ENCODE measurements at regions not wholly inside any gene's neighbourhood (a gene's known extent, or its start where the extent isn't known, plus 50 kb on each side); places are given as distances from the start of the nearest gene placed in this dataset.

DNA sequence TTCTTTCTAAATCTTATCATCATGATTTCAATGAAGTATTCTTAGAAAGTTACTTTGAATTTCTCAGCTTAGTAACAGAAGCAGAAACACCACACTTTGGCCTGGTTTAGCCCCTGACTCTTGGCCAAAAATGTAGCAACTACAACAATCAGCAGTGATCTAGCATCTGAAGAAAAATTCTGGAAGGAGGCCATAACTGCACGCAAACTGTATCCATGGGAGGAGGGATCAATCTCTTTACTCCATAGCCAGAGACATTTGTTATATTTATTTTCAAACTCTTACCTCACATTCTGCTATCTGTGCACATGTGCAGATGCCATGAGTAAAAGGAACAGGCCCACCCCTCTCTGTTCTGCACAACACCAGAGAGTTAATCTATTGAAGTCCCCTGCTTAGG, 251.0 kb upstream of the P2RY1 start:
- Histone ChIP-seq H3K36me3 (ENCODE audit: low read depth, missing control alignments) (no peaks in the 10 kb centered on the region), H3K27ac (peak overlapping the region in 1 of 2 donors; percentile 50), H3K4me1 (peaks cover 10% of the 10 kb centered on the region), H3K4me3 (no peak overlapping the region), H3K27me3 (no peaks in the 10 kb centered on the region), H3K9me3 (no peaks in the 10 kb centered on the region)
- peak; percentile 80 for DNase-seq
- intact Hi-C loops (cut with DNase I; ENCODE audit: low total_unique reads) = no loop called here
- WGBS, 2 donors = 20 to 38% methylated on average over 1 of the region's 1 CpG
- TF ChIP-seq, protein P1, sequence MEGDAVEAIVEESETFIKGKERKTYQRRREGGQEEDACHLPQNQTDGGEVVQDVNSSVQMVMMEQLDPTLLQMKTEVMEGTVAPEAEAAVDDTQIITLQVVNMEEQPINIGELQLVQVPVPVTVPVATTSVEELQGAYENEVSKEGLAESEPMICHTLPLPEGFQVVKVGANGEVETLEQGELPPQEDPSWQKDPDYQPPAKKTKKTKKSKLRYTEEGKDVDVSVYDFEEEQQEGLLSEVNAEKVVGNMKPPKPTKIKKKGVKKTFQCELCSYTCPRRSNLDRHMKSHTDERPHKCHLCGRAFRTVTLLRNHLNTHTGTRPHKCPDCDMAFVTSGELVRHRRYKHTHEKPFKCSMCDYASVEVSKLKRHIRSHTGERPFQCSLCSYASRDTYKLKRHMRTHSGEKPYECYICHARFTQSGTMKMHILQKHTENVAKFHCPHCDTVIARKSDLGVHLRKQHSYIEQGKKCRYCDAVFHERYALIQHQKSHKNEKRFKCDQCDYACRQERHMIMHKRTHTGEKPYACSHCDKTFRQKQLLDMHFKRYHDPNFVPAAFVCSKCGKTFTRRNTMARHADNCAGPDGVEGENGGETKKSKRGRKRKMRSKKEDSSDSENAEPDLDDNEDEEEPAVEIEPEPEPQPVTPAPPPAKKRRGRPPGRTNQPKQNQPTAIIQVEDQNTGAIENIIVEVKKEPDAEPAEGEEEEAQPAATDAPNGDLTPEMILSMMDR (IDR thresholded peaks at IDR 0.05) = no peak
- TF ChIP-seq POLR2A (IDR thresholded peaks at IDR 0.05) = no peak

DNA sequence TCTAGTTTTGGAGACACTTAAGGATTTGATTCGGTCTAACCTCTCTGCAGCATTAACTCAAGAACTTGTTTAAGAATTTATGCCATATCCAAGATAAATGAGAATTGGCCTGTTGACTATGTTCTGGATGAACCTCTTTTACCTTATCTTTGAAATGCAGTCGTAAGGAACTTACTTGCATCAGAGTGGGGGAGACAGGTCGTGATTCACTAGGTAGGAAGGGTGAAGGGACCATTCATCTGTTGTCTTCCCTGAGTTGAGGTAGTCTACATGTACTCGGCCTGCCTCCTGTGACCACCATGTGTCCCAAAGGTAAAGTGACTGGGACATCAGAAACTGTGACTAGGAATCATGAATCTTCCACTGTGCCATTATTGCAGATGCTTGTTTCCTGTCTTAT, 248.0 kb upstream of the P2RY1 start:
- intact Hi-C loops (cut with DNase I; ENCODE audit: low total_unique reads) = no loop called here
- TF ChIP-seq POLR2A (IDR thresholded peaks at IDR 0.05) = no peak
- TF ChIP-seq, protein P1 (IDR thresholded peaks at IDR 0.05) = no peak
- 86 to 89% methylated on average over 4 of the region's 4 CpGs for WGBS, 2 donors
- H3K27ac ChIP-seq = no peak overlapping the region
- H3K27me3 ChIP-seq = no peaks in the 10 kb centered on the region
- H3K9me3 ChIP-seq = no peaks in the 10 kb centered on the region
- no peak overlapping the region for H3K4me3 ChIP-seq
- DNase-seq = no peak
- H3K4me1 ChIP-seq = peaks cover 10% of the 10 kb centered on the region
- no peaks in the 10 kb centered on the region for H3K36me3 ChIP-seq (ENCODE audit: low read depth, missing control alignments)

DNA sequence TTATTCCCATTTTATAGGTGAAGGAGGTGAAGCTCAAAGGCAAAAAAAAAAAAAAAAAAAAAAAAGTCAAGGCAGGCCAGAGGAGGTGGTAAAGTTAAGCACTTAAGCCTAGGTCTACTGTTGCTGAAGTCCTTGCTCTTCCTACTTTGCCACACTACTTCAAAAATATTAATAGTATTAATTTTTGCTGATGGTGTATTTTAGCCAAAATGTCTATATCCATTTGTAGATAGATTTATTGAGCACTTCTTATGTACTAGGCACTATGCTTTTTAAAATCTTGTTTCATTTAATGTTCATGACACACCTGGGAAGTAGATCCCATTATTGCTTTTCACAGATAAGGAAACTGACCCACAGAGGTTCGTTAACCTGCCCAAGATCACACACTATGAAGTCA, 247.1 kb upstream of the P2RY1 start:
- peaks cover 15% of the 10 kb centered on the region for H3K4me1 ChIP-seq
- no peak for DNase-seq
- H3K4me3 ChIP-seq = no peak overlapping the region
- TF ChIP-seq, protein P1 (IDR thresholded peaks at IDR 0.05) = no peak
- TF ChIP-seq POLR2A (IDR thresholded peaks at IDR 0.05) = no peak
- no peaks in the 10 kb centered on the region for H3K9me3 ChIP-seq
- 87 to 92% methylated on average over 1 of the region's 1 CpG for WGBS, 2 donors
- intact Hi-C loops (cut with DNase I; ENCODE audit: low total_unique reads) = no loop called here
- H3K36me3 ChIP-seq (ENCODE audit: low read depth, missing control alignments) = no peaks in the 10 kb centered on the region
- H3K27me3 ChIP-seq = no peaks in the 10 kb centered on the region
- H3K27ac ChIP-seq = no peak overlapping the region

GRCh38 chr3:152589644-152590043, 245.3 kb upstream of the P2RY1 start:
- WGBS, 2 donors = 39 to 51% methylated on average over 2 of the region's 2 CpGs

DNA sequence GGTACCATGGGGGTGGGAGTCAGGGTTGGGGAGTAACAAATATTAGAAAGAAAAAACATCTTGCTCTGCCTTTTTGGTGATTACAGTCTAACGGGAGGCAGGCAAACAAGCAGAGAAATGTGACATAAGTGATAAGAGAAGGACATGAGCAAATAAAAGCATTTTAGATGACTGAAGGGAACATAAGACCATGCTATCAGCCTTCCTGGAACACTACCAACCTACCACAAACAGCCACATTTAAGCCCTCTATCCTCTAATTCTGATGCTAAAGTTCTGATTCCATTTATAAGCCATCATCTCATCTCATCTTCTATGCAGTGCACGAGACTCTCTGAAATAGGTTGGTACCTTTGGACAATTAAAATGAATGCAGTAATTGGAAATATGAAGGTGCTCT, 243.4 kb upstream of the P2RY1 start:
- intact Hi-C loops (cut with DNase I; ENCODE audit: low total_unique reads) = no loop called here
- Histone ChIP-seq H3K36me3 (ENCODE audit: low read depth, missing control alignments) (no peaks in the 10 kb centered on the region), H3K27ac (no peak overlapping the region), H3K4me3 (no peak overlapping the region), H3K4me1 (peaks cover 15% of the 10 kb centered on the region), H3K9me3 (no peaks in the 10 kb centered on the region), H3K27me3 (no peaks in the 10 kb centered on the region)
- no peak for TF ChIP-seq POLR2A (IDR thresholded peaks at IDR 0.05)
- TF ChIP-seq, protein P1 (IDR thresholded peaks at IDR 0.05) = no peak
- DNase-seq = no peak
- WGBS, 2 donors = 53 to 71% methylated on average over 2 of the region's 2 CpGs

More at GRCh38 chr3:152589644-152590043, 245.3 kb upstream of the P2RY1 start:
- Histone ChIP-seq H3K4me3 (no peak overlapping the region), H3K4me1 (peaks cover 10% of the 10 kb centered on the region), H3K9me3 (no peaks in the 10 kb centered on the region), H3K27ac (no peak overlapping the region), H3K27me3 (no peaks in the 10 kb centered on the region), H3K36me3 (ENCODE audit: low read depth, missing control alignments) (no peaks in the 10 kb centered on the region)
- TF ChIP-seq, protein P1 (IDR thresholded peaks at IDR 0.05) = no peak
- no peak for TF ChIP-seq POLR2A (IDR thresholded peaks at IDR 0.05)
- intact Hi-C loops (cut with DNase I; ENCODE audit: low total_unique reads) = no loop called here
- DNase-seq = no peak

Data from testis (tissue), 2 donors.